ENCODE measurements at regions not wholly inside any gene's neighbourhood (a gene's known extent, or its start where the extent isn't known, plus 50 kb on each side); places are given as distances from the start of the nearest gene placed in this dataset.

- CTCF ChIA-PET (ENCODE audit: low intra/inter-chr PET ratio): no interaction called here
- 3% methylated on average over 7 of the region's 7 CpGs for WGBS (ENCODE audit: insufficient coverage, low coverage, missing lambda C conversion rate)
- no peak for TF ChIP-seq ZFPM2 (CRISPR knock-in tag; IDR thresholded peaks at IDR 0.05)
- no peak for TF ChIP-seq FOXM1 (IDR thresholded peaks at IDR 0.05; ENCODE audit: low read depth)
- no peak for TF ChIP-seq FOXM1 (CRISPR knock-in tag; IDR thresholded peaks at IDR 0.05; ENCODE audit: low read depth)
- TF ChIP-seq EP300 (IDR thresholded peaks at IDR 0.05; ENCODE audit: low read length): no peak
- no peak for TF ChIP-seq MYNN (IDR thresholded peaks at IDR 0.05)
- no peak for TF ChIP-seq MYNN (CRISPR knock-in tag; IDR thresholded peaks at IDR 0.05)
- no peak for TF ChIP-seq KLF6 (CRISPR knock-in tag; IDR thresholded peaks at IDR 0.05; ENCODE audit: borderline replicate concordance)
- TF ChIP-seq ZNF239 (CRISPR knock-in tag; IDR thresholded peaks at IDR 0.05): no peak
- no peak for TF ChIP-seq POLR2G (IDR thresholded peaks at IDR 0.05; ENCODE audit: low read depth, low read length)
- TF ChIP-seq ZKSCAN1 (IDR thresholded peaks at IDR 0.05; ENCODE audit: low read depth, low read length): no peak
- no peak for TF ChIP-seq CREB5 (CRISPR knock-in tag; IDR thresholded peaks at IDR 0.05)
- Histone ChIP-seq H2AFZ (ENCODE audit: low read depth, low read length) (no peak overlapping the region), H3K36me3 (ENCODE audit: control insufficient read depth, insufficient read depth, low read length) (no peaks in the 10 kb centered on the region), H3K9me3 (replicated peaks; ENCODE audit: control insufficient read depth, insufficient read depth, low read depth, low read length) (no peaks in the 10 kb centered on the region), H3K9me1 (ENCODE audit: control insufficient read depth, insufficient read depth, low read length) (no peaks in the 10 kb centered on the region), H3K4me3 (no peak overlapping the region), H3K79me2 (ENCODE audit: control insufficient read depth, insufficient read depth, low read length) (no peaks in the 10 kb centered on the region), H3K27ac (ENCODE audit: extremely low read depth, low read depth, low read length) (no peak overlapping the region), H3K9ac (ENCODE audit: insufficient read depth in 1 of 2, low read depth in 2 of 2, low read length in 2 of 2) (no peak overlapping the region), H3K4me1 (replicated peaks in 1 of 2; ENCODE audit: control insufficient read depth in 2 of 2, insufficient read depth in 2 of 2, low read length in 2 of 2) (no peaks in the 10 kb centered on the region), H3K4me2 (ENCODE audit: insufficient read depth, low read length) (no peak overlapping the region), H4K20me1 (replicated peaks; ENCODE audit: control insufficient read depth, insufficient read depth, low read length) (no peaks in the 10 kb centered on the region), H3K27me3 (ENCODE audit: control insufficient read depth in 2 of 2, insufficient read depth in 2 of 2, low read length in 2 of 2) (no peaks in the 10 kb centered on the region)
- POLR2A ChIA-PET: no interaction called here
- FAIRE-seq (no peak), DNase-seq (ENCODE audit: extremely low read depth in 1 of 4, low spot score in 3 of 4) (no peak), ATAC-seq (no peak)
- in situ Hi-C loops (cut with MboI): no loop called here
- BruUV-seq (replicated peaks): no TSS peak
- intact Hi-C loops (cut with micrococcal nuclease): no loop called here
Measured at GRCh38 chr12:98208816-98209215, 306.6 kb upstream of the TMPO start.

Data from K562 (cell line).